RCC 7860 (cell line): ENCODE measurements at regions not wholly inside any gene's neighbourhood (a gene's known extent, or its start where the extent isn't known, plus 50 kb on each side); places are given as distances from the start of the nearest gene placed in this dataset.
"Not testable (repeated sequence)": the region's sequence is repeated elsewhere in the genome, so short reads cannot be mapped to it uniquely, and the experiment has no call there.

ENCODE experiments used
- DNase-seq: peaks from one replicate; pipeline ENCODE4 v3.0.0-alpha.2; 2015; ENCODE audit warnings: low spot score
- FAIRE-seq: peaks from 2 replicates; lab custom pipeline; 2012; peaks lifted over from hg19 to GRCh38; lab: Jason Lieb, UNC

GRCh38 chr2:153622285-153622684, 143.7 kb upstream of the RPRM start:
- DNase-seq (no peak), FAIRE-seq (no peak)

GRCh38 chr2:153623020-153623419, 144.5 kb upstream of the RPRM start:
- FAIRE-seq (no peak), DNase-seq (no peak)

GRCh38 chr2:153626676-153627075, 148.1 kb upstream of the RPRM start:
- no peak for DNase-seq
- no peak for FAIRE-seq

- DNase-seq (no peak), FAIRE-seq (no peak)
Measured at GRCh38 chr2:153635494-153635893, 156.9 kb upstream of the RPRM start.

GRCh38 chr2:153641046-153641445, 162.5 kb upstream of the RPRM start:
- DNase-seq: no peak
- no peak for FAIRE-seq

GRCh38 chr2:153644955-153645354, 166.4 kb upstream of the RPRM start:
- DNase-seq (no peak), FAIRE-seq (no peak)

GRCh38 chr2:153645599-153645998, 167.0 kb upstream of the RPRM start:
- DNase-seq (no peak), FAIRE-seq (no peak)

GRCh38 chr2:153657651-153658050, 179.1 kb upstream of the RPRM start:
- DNase-seq (no peak), FAIRE-seq (no peak)

- DNase-seq: no peak
- no peak for FAIRE-seq
Measured at GRCh38 chr2:153661801-153662200, 183.2 kb upstream of the RPRM start.

- DNase-seq: no peak
- FAIRE-seq: no peak
Measured at GRCh38 chr2:153663371-153663770, 184.8 kb upstream of the RPRM start.

GRCh38 chr2:153664009-153664408, 185.4 kb upstream of the RPRM start:
- DNase-seq, FAIRE-seq: not testable (repeated sequence)

GRCh38 chr2:153667475-153667874, 188.9 kb upstream of the RPRM start:
- DNase-seq: no peak
- no peak for FAIRE-seq

- DNase-seq (no peak), FAIRE-seq (no peak)
Measured at GRCh38 chr2:153668923-153669322, 190.4 kb upstream of the RPRM start.

- DNase-seq: no peak
- no peak for FAIRE-seq
Measured at GRCh38 chr2:153710128-153710527, 161.6 kb upstream of the GALNT13 start.

GRCh38 chr2:153715218-153715850, 156.4 kb upstream of the GALNT13 start:
- FAIRE-seq (no peak), DNase-seq (no peak)

- DNase-seq (no peak), FAIRE-seq (no peak)
Measured at GRCh38 chr2:153717060-153717459, 154.7 kb upstream of the GALNT13 start.

GRCh38 chr2:153739394-153739793, 132.3 kb upstream of the GALNT13 start:
- DNase-seq (no peak), FAIRE-seq (peak; percentile 90)

- FAIRE-seq (no peak), DNase-seq (no peak)
Measured at GRCh38 chr2:153761936-153762335, 109.8 kb upstream of the GALNT13 start.

GRCh38 chr2:153766415-153766814, 105.3 kb upstream of the GALNT13 start:
- FAIRE-seq (no peak), DNase-seq (no peak)

GRCh38 chr2:153770359-153770991, 101.2 kb upstream of the GALNT13 start:
- DNase-seq: no peak
- no peak for FAIRE-seq

- DNase-seq: no peak
- FAIRE-seq: no peak
Measured at GRCh38 chr2:153780241-153780640, 91.5 kb upstream of the GALNT13 start.

- no peak for FAIRE-seq
- DNase-seq: no peak
Measured at GRCh38 chr2:153786016-153786415, 85.7 kb upstream of the GALNT13 start.

GRCh38 chr2:153787612-153788011, 84.1 kb upstream of the GALNT13 start:
- no peak for DNase-seq
- no peak for FAIRE-seq
